ENCODE measurements at regions not wholly inside any gene's neighbourhood (a gene's known extent, or its start where the extent isn't known, plus 50 kb on each side); places are given as distances from the start of the nearest gene placed in this dataset.

DNA sequence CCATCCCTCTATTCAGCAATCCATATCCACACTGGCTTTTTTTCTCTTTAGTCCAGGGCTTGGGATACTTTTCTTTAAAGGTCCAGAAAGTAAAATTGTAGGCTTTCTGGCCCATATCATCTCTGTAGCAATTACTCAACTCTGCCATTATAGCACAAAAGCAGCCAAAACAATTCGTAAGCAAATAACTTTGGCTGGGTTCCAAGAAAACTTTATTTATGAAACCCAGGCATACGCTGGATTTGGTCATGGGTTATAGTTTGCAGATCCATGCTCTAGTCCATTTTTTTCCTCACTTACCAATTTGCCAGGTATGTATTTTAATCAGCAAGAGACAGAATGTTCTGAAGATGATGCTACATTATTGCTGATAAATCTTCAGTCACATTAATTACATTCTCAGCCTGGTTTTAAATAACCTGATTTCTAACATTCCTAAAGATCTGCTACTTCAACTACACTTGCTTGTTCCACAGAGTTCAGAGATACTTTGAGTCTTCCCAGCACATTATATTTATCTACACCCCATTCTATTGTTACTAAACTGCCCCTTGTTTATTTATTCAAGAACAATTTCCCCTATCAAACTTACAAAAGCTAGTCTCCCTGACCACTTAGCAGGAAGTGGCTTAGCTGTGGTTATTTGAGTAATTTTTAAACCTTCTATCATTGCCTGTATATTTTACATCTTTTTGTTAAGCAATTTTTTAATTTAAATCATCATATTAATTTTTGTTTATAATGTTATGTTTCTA is 161.0 kb downstream of the ISL1 start:
- TF ChIP-seq, protein P1, sequence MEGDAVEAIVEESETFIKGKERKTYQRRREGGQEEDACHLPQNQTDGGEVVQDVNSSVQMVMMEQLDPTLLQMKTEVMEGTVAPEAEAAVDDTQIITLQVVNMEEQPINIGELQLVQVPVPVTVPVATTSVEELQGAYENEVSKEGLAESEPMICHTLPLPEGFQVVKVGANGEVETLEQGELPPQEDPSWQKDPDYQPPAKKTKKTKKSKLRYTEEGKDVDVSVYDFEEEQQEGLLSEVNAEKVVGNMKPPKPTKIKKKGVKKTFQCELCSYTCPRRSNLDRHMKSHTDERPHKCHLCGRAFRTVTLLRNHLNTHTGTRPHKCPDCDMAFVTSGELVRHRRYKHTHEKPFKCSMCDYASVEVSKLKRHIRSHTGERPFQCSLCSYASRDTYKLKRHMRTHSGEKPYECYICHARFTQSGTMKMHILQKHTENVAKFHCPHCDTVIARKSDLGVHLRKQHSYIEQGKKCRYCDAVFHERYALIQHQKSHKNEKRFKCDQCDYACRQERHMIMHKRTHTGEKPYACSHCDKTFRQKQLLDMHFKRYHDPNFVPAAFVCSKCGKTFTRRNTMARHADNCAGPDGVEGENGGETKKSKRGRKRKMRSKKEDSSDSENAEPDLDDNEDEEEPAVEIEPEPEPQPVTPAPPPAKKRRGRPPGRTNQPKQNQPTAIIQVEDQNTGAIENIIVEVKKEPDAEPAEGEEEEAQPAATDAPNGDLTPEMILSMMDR (IDR thresholded peaks at IDR 0.05; ENCODE audit: low read depth, low read length) = no peak
- no peak for TF ChIP-seq POLR2A (IDR thresholded peaks at IDR 0.05; ENCODE audit: extremely low read depth, insufficient read length)

Measured in NB4 (cell line).